ENCODE measurements at regions not wholly inside any gene's neighbourhood (a gene's known extent, or its start where the extent isn't known, plus 50 kb on each side); places are given as distances from the start of the nearest gene placed in this dataset.

DNA sequence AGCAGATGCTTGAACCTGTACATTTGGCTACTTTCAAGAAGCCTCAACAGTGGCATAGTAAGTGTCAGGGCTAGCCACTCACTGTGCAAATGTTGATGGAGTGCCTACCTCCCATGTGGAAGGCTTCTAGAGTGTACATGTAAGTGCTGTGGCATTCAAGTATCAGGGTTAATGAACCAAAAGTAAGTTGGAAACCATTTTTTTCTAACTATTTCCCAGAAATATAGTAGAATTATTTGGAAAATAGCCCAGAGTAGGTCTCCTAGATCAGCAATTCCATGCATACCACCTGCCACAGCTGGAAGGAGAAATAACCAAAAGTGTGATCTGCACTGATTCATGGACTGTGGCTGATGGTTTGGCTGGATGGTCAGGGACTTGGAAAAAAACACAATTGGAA lies 53.3 kb downstream of the FOXD1 start:
- no peak for DNase-seq

DNA sequence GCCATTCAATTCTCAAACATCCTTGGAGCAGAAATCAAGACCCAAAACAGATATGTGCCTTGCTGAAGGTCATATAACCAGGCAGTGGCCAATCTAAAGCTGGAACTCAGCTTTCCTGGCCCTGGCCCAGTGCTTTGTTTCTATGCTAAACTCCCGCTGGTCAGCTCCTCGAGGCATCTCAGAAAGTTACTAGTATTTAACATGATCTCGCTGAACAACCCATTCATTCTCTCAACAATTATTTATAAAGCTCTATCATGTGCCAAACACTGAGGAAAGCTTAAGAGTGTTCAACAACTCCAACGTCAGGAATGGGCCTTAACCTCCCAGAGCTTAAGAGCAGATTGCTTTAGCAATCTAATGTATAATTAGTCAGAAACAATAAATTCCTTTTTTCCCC lies 54.0 kb downstream of the FOXD1 start:
- no peak for DNase-seq

DNA sequence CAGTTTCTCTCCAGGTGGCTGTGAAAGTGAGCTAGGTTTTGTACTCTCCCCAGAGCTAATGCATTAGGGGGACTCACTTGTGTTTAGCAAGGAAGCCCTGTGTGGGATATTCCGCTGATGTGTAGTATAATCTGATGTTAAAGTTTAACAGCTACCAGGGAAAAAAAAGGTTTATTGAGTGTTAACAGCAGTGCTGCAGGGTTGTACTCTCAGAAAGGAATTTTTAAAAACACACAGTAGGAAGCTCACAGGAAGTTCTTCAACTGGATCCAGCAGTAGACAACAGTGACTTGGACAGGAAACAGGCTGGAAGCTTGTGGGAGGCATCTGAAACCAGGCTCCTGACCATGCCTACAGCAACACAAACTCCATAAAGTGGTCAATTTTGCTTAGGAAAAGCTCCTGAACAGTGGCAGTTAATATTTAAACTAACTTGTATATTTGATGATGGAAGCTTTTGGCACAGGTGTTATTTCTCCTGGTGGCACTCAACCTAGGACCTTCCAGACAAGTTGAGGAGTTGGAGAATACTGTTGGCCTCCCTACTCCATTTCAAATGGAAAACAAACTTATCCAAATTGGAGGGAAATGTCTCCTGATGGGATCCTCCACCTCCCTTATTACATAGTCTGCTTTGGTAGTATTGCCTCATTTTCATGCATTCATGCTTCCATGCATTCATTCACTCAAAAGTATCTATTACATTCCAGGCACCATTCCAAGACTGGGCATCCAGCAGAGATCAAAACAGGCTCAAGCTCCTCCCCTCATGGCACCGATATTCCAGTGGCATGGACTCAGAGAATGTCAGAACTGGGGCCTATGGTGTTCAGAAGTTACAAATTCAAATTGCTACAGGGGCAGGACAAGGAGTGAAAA lies 54.7 kb downstream of the FOXD1 start:
- no peak for DNase-seq

DNA sequence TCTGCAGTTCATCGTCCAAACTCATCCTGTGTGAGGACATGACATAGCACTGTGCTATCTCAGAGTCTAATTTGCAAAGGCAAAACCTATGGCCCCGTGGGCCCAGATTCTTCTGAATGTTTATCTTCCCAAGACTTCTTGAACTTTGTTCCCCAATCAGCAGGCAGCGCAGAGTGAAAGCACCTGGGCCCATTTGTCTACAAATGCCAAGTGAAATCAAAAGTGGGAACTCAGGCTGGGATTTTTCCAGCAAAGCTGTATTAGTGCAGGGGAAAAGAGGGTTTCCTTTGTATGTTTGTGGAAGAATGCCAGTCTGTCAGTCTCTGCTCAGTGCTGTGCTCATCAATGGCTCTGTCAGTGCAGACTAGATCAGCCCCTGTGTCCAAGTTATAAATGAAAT lies 55.8 kb downstream of the FOXD1 start:
- no peak for DNase-seq

DNA sequence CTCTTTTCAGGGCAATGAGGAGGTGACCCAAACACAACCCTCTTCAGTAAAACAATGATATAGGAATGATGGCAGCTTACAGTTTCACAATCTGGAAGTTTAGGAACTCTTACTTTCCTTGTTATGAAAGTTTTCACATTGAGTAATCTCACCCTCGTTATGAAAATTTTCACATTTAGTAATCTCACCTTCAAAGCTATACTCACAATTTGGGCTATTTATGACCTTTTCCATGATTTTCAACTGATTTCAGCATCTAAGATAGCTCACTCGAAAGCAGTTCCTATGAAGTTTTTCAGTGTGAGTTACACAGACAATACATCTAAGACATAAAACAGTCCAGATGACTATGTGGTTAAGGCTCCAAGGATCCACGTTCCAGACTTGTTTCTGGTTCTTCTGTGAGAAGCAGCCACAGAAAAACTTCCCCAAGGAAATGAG lies 57.1 kb downstream of the FOXD1 start:
- no peak for DNase-seq

DNA sequence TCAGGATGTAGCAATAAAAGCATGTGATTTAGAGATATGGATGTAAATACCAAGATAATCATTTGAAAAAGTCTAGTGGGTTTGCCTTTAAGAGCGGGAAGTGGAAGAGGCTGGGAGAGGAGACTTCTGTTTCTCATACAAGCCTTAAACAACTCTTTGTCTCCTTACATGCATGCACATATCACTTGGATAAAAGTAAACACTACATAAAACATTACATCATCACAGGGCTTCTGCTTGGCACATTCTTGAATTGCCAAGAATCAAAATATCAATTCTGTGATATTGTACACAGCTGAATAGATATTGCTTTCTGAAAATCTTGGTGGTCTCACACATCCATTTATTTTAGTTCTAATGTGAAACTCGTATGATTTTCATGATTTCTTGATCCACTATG lies 57.6 kb downstream of the FOXD1 start:
- DNase-seq: no peak

DNA sequence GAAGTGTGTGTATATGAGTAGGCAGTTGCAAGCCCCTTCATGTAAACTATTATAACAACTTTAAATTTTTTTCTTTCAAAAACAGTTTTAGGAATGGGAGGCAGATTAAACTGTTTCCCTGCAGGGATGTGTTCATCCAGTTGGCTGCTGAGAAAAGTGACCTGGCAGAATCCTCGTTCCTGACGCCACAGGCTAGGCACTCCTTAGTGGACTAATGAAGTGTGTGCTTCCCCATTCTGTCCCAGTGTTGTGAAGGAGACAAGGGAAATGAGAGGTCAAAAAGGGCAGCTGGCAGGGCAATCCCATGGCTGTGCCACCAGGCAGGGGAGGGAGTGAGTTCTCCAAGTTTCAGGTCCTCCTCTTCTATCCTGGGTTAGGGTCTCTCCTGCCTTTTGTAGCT lies 59.8 kb downstream of the FOXD1 start:
- DNase-seq: no peak

DNA sequence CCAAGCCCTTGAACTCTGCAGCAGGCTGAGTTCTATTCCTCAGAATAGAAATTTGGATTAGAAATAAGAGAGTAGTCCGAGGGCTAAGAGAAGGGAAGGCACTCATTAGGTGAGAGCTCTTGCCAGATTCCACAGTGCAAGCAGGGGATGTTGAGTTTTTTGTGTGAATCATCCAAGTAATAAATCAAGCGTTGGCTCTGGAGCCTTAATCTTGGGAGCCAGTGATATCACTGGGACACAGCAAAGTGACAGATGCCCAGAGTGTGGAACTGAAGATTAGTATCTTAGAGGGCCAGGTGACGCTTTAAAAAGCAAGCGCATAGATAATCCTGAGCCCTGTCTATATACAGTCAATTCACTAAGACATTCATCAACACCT lies 60.3 kb downstream of the FOXD1 start:
- no peak for DNase-seq

DNA sequence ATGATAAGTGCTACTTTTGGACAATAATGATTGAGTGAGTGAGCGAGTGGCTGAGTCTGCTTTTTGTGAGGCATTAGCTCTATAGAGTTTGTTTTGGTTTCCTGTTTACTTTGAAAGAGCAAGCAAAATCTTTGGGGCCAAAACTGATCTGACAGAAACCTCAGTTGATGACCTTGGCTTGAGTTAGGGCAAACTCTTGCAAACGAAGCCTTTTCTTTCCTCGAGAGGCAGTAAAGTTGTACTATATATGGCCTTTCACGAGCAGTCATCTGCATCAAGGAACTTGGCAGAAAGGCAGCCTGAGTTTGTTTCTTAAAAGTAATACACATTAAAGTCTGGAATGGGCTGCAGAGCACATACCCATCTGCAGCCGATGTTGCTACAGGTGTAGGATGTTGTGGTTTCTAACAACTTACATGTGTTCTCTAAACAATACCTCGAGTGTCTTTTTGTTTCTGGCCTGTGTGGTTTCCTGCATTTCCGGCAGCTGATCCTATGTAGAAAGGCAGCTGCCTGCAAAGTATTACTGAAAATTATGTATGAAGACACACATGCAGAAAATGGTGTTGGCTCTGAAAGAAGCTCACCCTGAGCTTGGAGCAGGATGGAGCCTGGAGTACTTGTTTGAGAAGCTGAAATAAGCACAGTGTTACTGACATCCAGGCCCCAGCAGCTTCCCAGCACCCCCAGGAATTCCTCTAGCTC lies 60.8 kb downstream of the FOXD1 start:
- no peak for DNase-seq

DNA sequence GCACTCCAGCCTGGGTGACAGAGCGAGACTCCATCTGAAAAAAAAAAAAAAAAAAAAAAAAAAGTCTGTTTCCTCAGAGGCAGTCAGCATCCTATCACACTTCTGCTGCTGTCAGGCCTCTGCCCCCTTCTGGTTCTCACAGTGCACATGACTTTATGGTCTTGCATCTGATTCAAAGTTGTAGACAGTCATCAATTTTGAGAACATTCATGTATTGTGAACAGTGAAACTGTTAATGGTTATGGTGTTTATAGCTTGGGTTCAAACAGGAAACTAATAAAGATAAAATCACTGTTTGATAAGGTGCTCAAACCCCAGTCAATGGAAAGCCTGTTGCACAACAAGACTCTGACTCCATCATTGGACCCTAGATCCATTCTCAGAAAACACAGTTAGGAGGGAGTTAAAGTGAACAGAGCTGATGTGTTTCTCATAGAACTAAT lies 61.4 kb downstream of the FOXD1 start:
- DNase-seq: no peak

DNA sequence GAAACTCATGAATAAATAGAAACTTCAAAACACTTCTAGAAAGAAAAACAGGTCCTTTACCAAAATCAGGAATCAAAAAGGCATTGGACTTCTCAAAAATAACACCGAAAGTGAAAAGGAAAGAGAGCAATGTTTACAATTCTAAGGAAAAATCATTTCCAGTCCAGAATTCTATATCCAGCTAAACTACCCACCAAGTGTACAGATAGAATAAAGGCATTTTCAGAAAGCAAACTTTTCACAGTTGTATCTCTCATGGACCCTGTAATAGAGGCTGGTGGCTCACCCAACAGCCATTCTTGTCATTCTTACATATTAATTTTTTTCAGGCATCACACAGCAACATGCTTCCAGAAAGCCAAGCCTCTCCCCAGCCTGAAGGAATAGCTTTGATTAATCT lies 63.7 kb downstream of the FOXD1 start:
- DNase-seq: no peak

DNA sequence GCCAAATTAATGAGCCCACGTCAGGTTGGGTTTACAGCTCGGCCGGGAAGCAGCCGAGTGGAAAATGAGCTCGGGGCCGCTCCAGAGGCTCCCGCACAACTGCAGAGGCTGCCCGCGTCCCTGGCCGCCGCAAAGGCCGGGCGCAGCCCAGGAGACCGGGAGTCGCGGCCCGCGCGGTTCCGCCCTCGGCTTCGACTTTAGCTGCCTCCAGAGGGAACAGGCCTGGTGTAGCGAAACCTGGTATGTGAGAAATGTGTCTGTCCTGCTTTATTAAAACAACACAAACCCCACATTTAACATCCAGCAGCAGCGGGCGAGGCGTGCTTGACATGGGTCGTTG lies 66.2 kb downstream of the FOXD1 start:
- DNase-seq: no peak

DNA sequence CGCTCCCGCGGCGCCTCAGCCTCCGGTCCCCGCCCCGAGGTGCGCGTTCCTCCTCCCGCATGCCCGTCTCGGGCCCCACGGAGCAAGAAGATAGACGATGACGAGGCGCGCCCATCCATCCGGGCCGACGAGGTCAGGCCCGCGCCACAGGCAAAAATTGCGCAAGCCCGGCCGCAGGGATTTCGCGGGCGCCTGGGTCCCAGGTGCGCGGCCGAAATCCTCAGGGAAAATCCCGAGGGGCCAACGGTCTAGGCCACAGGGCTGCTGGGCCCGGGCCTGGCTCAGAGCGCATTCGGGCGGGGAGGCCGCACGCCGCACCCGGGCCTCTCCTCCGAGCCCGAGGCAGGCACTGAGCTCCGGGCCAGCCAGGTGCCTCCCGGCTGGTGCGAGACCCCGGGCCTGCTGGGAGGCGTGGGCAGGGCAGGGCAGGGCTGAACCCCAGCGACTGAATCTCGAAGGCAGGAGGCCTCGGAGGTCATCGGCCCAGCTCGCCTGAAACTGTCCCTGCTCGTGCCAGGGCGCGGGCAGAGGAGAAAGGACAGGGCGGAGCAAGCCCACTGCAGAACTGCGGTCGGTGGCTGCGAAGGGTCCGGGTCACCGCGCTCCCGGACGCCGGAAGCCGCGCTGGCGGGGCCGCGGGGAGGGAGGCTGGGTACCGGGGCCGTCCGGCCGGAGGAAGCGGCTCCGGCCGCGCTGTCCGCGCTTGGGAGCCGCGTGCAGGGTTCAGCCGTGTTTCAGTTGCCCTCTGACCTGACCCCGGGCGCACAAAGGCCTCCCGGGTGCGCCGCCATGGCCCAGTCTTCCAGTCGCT lies 66.8 kb downstream of the FOXD1 start:
- no peak for DNase-seq

DNA sequence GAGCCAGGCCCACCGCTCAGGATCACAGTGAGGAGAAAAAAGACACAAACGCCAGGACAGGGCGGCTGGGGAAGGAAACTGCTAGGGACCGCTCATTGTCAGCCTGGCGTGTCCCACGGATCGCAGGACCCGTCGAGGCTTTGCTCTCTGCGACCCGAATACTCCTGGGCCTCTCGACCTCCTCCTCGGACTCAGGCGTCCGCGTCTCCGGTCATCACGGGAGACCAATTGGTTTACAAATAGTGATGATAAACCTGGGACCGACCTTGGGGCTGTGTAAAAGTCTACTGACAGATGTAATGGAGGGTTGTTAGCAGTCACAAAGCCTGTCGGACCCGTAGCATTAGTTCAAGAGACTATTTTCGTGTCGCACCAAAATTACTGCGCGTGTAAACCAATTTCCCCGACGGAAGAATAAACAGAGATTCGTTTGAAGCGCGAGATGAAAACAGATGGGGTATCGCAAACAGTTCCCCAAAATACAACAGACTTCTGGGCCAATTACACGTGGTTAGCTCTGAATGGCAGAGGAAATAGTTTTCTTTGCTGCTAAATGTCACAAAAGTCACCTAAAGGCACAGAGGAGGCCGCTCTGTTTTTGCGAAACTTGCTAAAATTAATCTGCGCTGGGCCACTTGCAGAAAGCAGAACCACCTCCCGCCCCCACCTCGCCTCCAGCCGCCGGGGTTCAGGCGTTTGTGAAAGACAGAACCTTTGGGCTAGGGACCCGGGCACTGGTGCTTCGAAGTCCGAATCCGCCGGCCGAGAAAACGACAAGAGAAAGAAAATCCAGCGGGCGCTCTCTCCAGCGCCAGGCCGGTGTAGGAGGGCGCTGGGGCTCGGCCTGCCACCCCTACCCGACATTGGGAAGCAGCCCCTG lies 67.6 kb downstream of the FOXD1 start:
- no peak for DNase-seq

DNA sequence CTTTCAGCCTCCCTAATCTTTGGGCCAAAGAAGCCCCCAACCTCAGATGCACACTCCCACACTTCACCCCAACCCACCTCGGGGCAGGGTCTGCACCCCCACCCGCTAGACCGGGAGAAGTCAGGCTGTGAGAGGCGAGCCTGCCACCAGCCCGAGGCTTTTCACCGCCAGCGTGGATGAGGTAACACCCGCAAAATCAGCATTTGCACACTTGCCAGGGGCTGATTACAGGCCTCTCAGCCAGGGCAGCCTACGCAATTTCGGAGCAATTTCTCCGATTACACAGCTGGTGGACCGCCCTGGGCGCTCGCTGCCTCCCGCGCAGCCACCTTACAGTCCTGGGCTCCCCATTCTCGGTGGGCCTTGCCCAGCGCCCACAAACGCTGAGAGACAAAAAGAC lies 68.5 kb downstream of the FOXD1 start:
- no peak for DNase-seq

DNA sequence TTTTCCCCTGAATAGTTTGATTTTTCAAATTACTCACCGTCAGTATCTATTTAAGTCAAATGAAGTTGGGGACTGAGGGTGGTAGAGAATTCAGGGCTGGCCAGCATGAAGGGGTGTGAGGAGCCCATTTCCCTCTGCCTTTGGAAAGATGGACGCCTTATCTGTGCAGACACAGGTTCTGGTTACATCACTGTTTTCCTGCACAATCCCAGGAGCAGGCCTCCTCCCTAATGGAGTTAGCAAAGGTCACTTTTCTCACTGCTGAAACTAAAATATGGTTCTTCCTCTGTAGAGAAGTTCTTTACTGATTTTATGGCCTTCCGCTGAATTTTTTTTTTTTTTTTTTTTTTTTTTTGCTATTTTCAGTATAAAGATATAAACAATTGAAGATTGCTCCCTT lies 69.1 kb downstream of the FOXD1 start:
- DNase-seq: no peak

DNA sequence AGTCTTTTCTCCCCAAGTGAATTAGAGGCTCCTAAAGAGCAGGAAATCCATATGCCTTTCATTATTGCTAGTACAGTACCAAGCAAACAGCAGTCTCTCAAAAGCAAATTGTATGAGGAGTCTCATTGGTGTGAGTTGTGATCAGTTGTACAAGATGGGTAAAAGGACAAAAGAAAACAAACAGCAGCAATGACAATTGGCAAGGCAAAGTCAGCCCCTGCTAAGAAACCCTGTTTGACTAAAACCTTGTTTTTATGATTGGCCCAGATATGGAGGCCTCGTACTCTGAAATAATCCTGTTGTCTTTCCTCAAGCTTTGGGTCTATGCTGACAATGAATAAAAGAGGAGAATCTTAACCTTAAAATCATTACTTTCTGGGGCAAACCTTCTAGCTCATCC lies 69.8 kb downstream of the FOXD1 start:
- DNase-seq: no peak

DNA sequence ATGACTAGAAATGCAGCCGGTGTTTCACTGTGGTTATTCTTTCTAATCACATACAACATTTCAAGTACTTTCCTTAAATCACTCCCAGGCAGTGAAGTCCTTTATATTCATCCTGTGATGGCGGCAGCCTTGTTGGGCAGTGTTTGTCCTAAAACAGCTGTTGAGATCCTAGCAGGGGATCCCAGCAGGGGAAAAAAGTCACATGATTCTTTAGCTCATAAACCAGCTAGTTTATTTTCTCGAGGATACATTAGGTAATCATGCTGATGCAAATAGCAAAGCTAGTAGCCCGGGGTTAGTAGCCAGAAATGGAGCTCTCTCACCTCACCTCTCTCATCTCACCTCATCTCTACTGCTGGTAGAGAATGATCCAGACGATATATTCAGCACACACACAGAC lies 70.5 kb downstream of the FOXD1 start:
- no peak for DNase-seq

DNA sequence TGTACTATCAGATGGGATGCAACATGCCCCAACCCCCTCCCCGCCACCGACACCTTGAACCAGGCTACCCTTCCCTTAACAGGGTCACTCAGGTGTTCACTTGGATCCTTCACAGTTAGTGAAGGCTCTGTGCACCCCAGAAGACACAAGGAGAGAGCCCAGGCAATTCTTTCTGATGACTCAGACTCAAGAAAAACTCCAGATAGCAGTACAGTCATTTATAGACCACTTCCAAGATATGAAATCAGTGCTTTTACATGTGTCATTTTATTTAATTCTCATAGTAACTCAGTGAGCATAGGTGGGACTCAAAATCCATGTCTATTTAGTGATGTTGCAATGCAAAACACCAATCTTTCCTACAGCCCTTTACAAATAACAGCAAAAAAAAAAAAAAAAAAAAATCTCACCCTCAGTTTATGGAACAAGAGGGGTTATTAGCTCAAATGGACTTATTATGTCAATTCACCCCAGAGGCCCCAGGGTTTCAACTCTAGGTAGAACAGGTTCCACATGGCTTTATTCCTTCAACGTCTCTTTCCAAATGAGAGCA lies 71.9 kb downstream of the FOXD1 start:
- DNase-seq: no peak

DNA sequence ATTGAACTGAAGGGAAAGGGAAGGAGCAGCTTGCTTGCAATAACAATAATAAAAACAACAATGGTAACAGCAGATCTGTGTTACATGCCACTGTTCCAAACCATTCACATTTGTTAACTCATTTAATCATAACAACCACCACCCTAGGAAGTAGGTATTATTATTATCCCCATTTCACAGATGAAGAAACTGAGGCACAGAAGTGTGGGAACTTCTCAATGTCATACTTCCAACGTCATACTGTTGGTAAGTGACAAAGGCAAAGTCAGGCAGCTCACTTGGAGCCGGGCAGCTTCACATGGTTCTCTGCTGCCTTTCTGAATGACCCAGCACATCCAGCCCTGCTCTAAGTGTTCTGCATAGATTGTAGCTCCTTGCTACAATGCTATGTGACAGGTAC lies 72.6 kb downstream of the FOXD1 start:
- DNase-seq: no peak

DNA sequence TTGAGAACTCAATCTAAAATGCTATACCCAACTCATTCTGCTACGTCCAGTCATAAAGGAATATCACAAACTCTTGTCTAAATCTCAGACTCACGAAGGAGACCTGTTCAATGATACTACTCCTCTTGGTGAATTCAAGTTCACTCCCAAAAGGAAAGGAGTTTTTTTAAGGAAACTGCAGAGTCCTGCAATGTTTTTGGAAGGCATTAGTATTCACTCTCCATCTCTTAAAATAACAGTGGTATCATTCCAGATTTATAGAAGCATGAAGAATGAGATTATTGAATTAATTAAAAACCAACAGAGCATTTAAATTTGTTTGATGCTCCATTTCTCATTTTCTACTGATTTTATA lies 73.4 kb downstream of the FOXD1 start:
- DNase-seq: no peak

DNA sequence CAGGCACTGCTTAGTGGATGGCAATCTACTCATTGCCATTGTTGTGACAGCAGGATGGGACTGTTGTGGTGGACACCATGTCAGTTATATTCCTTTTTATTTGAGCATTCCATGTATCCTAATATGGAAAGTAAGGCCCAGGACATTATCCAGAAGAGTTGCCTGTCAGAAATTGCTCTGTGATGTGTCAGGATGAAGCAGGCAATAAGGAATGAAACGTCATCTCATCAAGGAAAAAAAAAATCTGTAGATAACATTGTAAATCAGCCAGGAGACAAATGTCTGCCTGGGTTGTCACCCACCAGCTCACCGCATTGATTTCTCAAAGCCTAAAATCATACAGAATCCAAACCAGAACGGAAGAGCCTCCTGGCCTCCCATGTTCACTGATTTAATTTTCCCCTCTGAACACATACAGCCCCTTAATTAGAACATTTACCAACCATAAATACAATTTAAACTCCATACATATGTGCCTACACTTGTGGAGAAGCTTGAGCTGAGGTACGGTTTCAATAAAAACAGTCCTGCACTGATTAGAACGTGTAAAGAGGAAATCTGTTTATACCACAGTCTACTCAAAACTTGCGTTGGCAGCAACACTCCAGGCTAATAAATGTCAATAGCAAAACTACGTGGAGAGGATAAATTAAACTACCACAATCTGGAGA lies 73.9 kb downstream of the FOXD1 start:
- no peak for DNase-seq

All from GOT3 (cell line).